Stimulated activated effector memory CD8-positive, alpha-beta T cell treated with anti-CD3 and anti-CD28 coated beads, Interleukin-12 subunit alpha, Interleukin-12 subunit beta, amount 100 ng/mL, for 72 hours (primary cell): ENCODE measurements at regions not wholly inside any gene's neighbourhood (a gene's known extent, or its start where the extent isn't known, plus 50 kb on each side); places are given as distances from the start of the nearest gene placed in this dataset.
"Not testable (repeated sequence)": the region's sequence is repeated elsewhere in the genome, so short reads cannot be mapped to it uniquely, and the experiment has no call there.

Experiments
- ATAC-seq: fragments of 150-1000 bp; cut with Tn5 transposase; 2 replicates; pipeline ENCODE4 v1.10.0; 2021
- DNase-seq, 2 donors: peaks; one replicate each; pipeline ENCODE4 v3.0.0; 2021 to 2022; ENCODE audit warnings: low spot score in 2 of 2
- H3K27ac Mint-ChIP-seq: one replicate; pipeline ENCODE4 v1.8.0; 2022; ENCODE audit warnings: mild to moderate bottlenecking, mixed read lengths
- H3K36me3 Mint-ChIP-seq: one replicate; pipeline ENCODE4 v1.8.0; 2022; ENCODE audit warnings: mild to moderate bottlenecking, mixed read lengths
- H3K4me1 Mint-ChIP-seq: one replicate; pipeline ENCODE4 v1.8.0; 2022; ENCODE audit warnings: mixed read lengths
- H3K4me3 Mint-ChIP-seq: one replicate; pipeline ENCODE4 v1.8.0; 2022; ENCODE audit warnings: mild to moderate bottlenecking, mixed read lengths
- H3K9me3 Mint-ChIP-seq: one replicate; pipeline ENCODE4 v1.8.0; 2022; ENCODE audit warnings: mixed read lengths

GRCh38 chr4:127237581-127237980, 395.2 kb upstream of the INTU start:
- Mint-ChIP-seq H3K4me3 (no peak overlapping the region), H3K36me3 (no peaks in the 10 kb centered on the region), H3K9me3 (peaks cover 4% of the 10 kb centered on the region), H3K4me1 (no peaks in the 10 kb centered on the region), H3K27ac (no peak overlapping the region)
- ATAC-seq (no peak), DNase-seq (no peak)

GRCh38 chr4:127238956-127239475, 393.7 kb upstream of the INTU start:
- Mint-ChIP-seq H3K9me3 (peaks cover 8% of the 10 kb centered on the region), H3K4me3 (no peak overlapping the region), H3K4me1 (no peaks in the 10 kb centered on the region), H3K36me3 (no peaks in the 10 kb centered on the region), H3K27ac (no peak overlapping the region)
- no peak for ATAC-seq
- DNase-seq, result no peak

DNA sequence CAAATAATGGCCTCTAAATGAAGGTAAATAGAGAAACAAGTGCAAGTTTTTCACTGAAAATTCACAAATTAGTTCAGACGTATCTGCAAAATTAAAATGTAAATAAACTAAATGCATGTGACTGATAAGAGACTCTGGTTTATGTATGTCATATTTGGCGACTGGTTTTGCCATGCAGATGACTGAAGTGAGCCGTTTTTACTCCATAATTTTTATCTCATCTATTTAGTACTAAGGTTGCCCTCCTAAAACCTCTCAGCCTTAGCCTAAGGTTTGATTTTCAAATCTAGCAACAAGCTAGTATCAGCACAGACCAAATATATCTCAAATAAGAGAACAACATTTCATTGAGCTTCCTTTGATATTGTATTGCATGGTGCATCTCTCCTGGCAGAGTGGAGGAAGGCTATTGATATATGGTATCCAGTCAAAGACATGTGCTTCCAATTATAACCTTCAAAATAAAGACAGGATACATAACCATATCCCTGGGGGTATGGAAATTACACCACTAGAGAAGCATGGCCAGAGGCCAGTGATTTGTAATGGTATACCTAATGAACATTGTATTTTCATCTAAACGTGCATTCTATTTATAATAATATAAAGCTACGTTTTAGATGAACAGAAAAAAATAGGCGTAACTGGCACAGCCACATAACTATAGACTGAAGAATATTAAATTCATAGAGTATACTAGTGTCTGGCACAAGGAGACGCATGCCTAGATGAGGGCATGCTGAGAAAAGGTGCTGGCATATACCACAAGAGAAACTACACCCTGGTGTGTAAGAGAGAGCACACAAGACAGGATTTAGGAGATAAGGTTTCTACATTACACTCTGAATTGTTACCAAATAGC, 392.6 kb upstream of the INTU start:
- Mint-ChIP-seq H3K27ac (no peak overlapping the region), H3K36me3 (no peaks in the 10 kb centered on the region)

DNA sequence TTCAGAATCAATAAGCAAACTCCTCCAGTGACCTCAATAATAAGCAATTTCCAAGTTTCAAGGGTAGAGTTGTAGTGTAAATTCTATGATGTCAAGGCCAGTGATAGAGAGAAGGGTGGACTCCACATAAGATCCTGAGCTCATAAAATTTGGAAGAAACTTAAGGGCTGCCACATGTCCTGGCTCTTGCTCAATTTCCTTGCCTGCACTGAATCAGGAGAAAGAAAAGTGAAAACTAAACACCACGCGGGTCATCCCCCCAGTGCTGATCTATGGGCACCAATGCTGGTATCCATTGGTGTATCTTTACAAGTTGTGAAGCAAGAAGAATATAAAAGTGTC, 392.0 kb upstream of the INTU start:
- ATAC-seq, result no peak
- Mint-ChIP-seq H3K4me1 (no peaks in the 10 kb centered on the region), H3K27ac (no peak overlapping the region), H3K36me3 (no peaks in the 10 kb centered on the region), H3K9me3 (peaks cover 11% of the 10 kb centered on the region), H3K4me3 (no peak overlapping the region)
- DNase-seq, result no peak

More for the DNA sequence above, 392.6 kb upstream of the INTU start:
- H3K4me1 Mint-ChIP-seq, result no peaks in the 10 kb centered on the region
- DNase-seq (no peak), ATAC-seq (no peak)
- peaks cover 11% of the 10 kb centered on the region for H3K9me3 Mint-ChIP-seq
- H3K4me3 Mint-ChIP-seq, result no peak overlapping the region

GRCh38 chr4:127244515-127244914, 388.2 kb upstream of the INTU start:
- no peak overlapping the region for H3K27ac Mint-ChIP-seq
- H3K4me3 Mint-ChIP-seq, result no peak overlapping the region
- H3K4me1 Mint-ChIP-seq, result no peaks in the 10 kb centered on the region
- no peak for ATAC-seq
- H3K9me3 Mint-ChIP-seq, result peaks cover 24% of the 10 kb centered on the region
- no peaks in the 10 kb centered on the region for H3K36me3 Mint-ChIP-seq
- DNase-seq, result no peak

- H3K36me3 Mint-ChIP-seq, result no peaks in the 10 kb centered on the region
- DNase-seq (no peak), ATAC-seq (no peak)
- H3K4me1 Mint-ChIP-seq, result no peaks in the 10 kb centered on the region
- no peak overlapping the region for H3K27ac Mint-ChIP-seq
- peaks cover 23% of the 10 kb centered on the region for H3K9me3 Mint-ChIP-seq
- H3K4me3 Mint-ChIP-seq, result no peak overlapping the region
These were observed 385.5 kb upstream of the INTU start for GRCh38 chr4:127246963-127247952.

DNA sequence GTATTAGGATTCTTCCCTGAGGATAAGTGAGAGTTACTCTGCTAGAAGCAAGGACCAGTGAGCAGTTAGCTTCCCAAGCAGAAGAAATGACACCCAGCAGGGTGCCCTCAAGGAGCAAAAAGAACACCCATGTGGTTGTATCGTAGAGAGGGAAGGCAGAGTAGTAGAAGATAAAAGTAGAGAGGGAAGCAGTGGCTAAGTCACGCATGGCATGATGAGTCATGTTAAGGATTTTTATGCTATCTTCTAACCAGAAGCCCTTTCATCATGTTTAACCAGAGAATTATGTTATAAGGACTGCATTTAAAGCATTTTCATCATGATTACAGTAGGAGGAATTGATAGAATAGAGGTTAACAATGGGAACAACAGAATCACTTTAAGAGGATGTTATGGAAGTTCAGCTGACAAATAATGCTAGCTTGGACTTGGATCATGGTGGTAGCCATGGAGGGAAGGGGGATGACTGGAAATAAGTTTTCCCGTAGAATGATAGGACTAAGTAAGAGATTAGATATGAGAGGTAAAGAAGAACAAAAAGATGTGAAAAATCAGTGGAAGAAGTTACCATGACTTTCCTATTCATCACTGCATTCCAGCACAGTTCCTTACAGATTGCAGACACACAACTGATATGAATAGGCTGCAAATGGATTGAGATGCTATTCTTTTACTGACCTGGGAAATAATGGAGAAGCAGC, 383.5 kb upstream of the INTU start:
- DNase-seq (no peak), ATAC-seq (no peak)
- Mint-ChIP-seq H3K9me3 (peaks cover 16% of the 10 kb centered on the region), H3K4me1 (no peaks in the 10 kb centered on the region), H3K4me3 (no peak overlapping the region), H3K27ac (no peak overlapping the region), H3K36me3 (no peaks in the 10 kb centered on the region)

- ATAC-seq, result no peak
- DNase-seq, result no peak
- Mint-ChIP-seq H3K27ac (no peak overlapping the region), H3K36me3 (no peaks in the 10 kb centered on the region), H3K4me1 (no peaks in the 10 kb centered on the region), H3K4me3 (no peak overlapping the region), H3K9me3 (peaks cover 15% of the 10 kb centered on the region)
These were observed 383.0 kb upstream of the INTU start for GRCh38 chr4:127249767-127250108.

GRCh38 chr4:127250577-127250976, 382.2 kb upstream of the INTU start:
- Mint-ChIP-seq H3K36me3 (no peaks in the 10 kb centered on the region), H3K9me3 (peaks cover 15% of the 10 kb centered on the region), H3K4me3 (no peak overlapping the region), H3K27ac (no peak overlapping the region), H3K4me1 (no peaks in the 10 kb centered on the region)
- DNase-seq, result no peak
- ATAC-seq, result no peak

- no peaks in the 10 kb centered on the region for H3K4me1 Mint-ChIP-seq
- no peak overlapping the region for H3K4me3 Mint-ChIP-seq
- peaks cover 11% of the 10 kb centered on the region for H3K9me3 Mint-ChIP-seq
- no peak overlapping the region for H3K27ac Mint-ChIP-seq
- DNase-seq (no peak), ATAC-seq (no peak)
- H3K36me3 Mint-ChIP-seq, result no peaks in the 10 kb centered on the region
These were observed 381.3 kb upstream of the INTU start for GRCh38 chr4:127251423-127251822.

DNA sequence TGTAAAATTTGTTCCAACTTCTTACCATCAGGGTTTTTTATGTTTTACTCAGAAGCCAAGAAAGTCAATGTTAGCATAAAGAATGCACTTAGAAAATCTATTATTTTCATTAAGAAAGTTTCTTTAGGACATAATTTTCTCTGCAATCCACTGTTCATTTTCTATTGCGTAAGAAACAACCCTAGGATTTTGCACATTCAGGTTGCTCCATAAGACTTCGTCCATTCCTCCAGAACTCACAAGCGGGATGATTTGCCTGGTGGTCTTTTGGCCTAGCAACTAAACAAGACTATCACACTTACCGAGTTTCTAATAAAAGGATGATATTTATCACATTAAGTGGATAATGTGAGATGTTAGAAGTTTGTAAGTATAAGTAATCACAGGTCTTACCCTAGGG, 376.3 kb upstream of the INTU start:
- no peak for DNase-seq
- ATAC-seq, result no peak
- no peaks in the 10 kb centered on the region for H3K4me1 Mint-ChIP-seq
- no peaks in the 10 kb centered on the region for H3K36me3 Mint-ChIP-seq
- H3K9me3 Mint-ChIP-seq, result peaks cover 19% of the 10 kb centered on the region
- no peak overlapping the region for H3K27ac Mint-ChIP-seq
- no peak overlapping the region for H3K4me3 Mint-ChIP-seq

- Mint-ChIP-seq H3K9me3 (peaks cover 19% of the 10 kb centered on the region), H3K4me3 (no peak overlapping the region), H3K36me3 (no peaks in the 10 kb centered on the region), H3K27ac (no peak overlapping the region), H3K4me1 (no peaks in the 10 kb centered on the region)
- DNase-seq (no peak), ATAC-seq (no peak)
These were observed 371.3 kb upstream of the INTU start for GRCh38 chr4:127261476-127261875.

- no peak for ATAC-seq
- Mint-ChIP-seq H3K4me1 (no peaks in the 10 kb centered on the region), H3K9me3 (peaks cover 6% of the 10 kb centered on the region), H3K27ac (no peak overlapping the region), H3K36me3 (no peaks in the 10 kb centered on the region), H3K4me3 (no peak overlapping the region)
- no peak for DNase-seq
These were observed 364.4 kb upstream of the INTU start for GRCh38 chr4:127268367-127268766.

DNA sequence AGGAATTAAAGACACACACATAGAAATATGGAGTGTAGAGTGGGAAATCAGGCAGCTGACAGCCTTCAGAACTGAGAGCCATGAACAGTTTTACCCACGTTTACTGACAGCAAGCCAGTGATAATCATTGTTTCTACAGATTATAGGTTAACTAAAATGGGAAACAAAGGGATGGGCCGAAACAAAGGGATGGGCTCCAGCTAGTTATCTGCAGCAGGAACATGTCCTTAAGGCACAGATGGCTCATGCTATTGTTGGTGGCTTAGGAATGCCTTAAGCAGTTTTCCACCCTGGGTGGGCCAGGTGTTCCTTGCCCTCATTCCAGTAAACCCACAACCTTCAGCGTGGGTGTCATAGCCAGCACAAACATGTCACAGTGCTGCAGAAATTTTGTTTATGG, 355.7 kb upstream of the INTU start:
- not testable (repeated sequence) for H3K9me3 Mint-ChIP-seq, ATAC-seq, H3K27ac Mint-ChIP-seq, H3K36me3 Mint-ChIP-seq, DNase-seq, H3K4me3 Mint-ChIP-seq, H3K4me1 Mint-ChIP-seq

- Mint-ChIP-seq H3K36me3 (no peaks in the 10 kb centered on the region), H3K4me1 (no peaks in the 10 kb centered on the region), H3K27ac (no peak overlapping the region), H3K4me3 (no peak overlapping the region), H3K9me3 (peaks cover 15% of the 10 kb centered on the region)
- DNase-seq (no peak), ATAC-seq (no peak)
These were observed 348.5 kb upstream of the INTU start for GRCh38 chr4:127284236-127284635.
